ENCODE measurements at regions not wholly inside any gene's neighbourhood (a gene's known extent, or its start where the extent isn't known, plus 50 kb on each side); places are given as distances from the start of the nearest gene placed in this dataset.

DNA sequence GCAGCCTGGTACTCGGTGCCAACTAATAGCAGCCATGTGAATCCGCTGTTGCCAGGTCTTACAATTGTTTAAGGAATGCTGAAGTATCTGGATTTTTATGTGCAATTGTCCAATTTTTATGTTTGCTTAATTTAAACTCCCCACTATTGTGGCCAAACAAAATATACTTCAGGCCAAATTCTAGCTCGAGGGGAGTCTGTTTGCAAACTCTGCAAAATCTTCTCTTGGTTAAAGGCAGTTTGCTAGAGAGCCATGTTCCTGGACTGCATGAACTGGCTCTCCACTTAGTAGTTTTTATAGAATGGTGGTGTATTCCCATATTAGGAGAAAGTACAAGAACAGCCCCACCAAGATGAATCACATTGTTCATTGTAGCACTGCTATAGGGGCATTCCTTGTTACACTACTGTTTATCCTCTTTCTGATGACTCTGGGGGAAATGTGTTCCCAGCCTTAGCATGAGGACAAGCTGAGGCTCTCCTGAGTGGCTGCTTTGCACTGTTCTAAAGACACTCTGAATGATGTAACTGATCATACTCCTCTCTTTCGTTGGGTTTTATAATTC lies 178.0 kb upstream of the GLI3 start:
- Histone ChIP-seq H3K27me3 (no peaks in the 10 kb centered on the region), H3K4me1 (ENCODE audit: control insufficient read depth in 1 of 2, insufficient read depth in 1 of 2, low read depth in 1 of 2, low read length in 1 of 2) (no peaks in the 10 kb centered on the region), H3K9me3 (no peaks in the 10 kb centered on the region), H3K36me3 (no peaks in the 10 kb centered on the region), H3K27ac (no peak overlapping the region), H3K4me3 (ENCODE audit: low read depth in 1 of 2, low read length in 1 of 2) (no peak overlapping the region)
- TF ChIP-seq, protein P1, sequence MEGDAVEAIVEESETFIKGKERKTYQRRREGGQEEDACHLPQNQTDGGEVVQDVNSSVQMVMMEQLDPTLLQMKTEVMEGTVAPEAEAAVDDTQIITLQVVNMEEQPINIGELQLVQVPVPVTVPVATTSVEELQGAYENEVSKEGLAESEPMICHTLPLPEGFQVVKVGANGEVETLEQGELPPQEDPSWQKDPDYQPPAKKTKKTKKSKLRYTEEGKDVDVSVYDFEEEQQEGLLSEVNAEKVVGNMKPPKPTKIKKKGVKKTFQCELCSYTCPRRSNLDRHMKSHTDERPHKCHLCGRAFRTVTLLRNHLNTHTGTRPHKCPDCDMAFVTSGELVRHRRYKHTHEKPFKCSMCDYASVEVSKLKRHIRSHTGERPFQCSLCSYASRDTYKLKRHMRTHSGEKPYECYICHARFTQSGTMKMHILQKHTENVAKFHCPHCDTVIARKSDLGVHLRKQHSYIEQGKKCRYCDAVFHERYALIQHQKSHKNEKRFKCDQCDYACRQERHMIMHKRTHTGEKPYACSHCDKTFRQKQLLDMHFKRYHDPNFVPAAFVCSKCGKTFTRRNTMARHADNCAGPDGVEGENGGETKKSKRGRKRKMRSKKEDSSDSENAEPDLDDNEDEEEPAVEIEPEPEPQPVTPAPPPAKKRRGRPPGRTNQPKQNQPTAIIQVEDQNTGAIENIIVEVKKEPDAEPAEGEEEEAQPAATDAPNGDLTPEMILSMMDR (IDR thresholded peaks at IDR 0.05), result no peak

DNA sequence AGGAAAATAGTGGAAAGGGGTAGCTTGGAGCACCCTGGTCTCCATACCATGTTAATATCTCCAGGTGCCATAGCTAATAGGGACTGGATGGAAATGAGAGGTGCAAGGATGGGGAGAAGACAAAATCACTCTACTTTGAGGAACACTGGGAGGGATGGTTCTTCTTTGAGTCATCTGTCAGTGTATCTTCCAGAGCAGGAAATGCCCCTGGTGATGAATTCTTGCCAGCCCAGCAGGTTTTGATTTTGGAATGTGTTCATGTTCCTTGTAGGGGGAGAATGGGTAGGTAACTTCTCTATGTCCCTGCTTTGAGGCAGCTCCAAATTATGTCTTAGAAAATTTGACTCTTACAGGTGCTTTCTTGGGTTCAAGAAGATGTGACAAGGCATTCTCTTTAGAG lies 177.0 kb upstream of the GLI3 start:
- TF ChIP-seq, protein P1 (IDR thresholded peaks at IDR 0.05), result no peak
- H3K4me1 ChIP-seq (ENCODE audit: control insufficient read depth in 1 of 2, insufficient read depth in 1 of 2, low read depth in 1 of 2, low read length in 1 of 2), result no peaks in the 10 kb centered on the region
- no peak overlapping the region for H3K4me3 ChIP-seq (ENCODE audit: low read depth in 1 of 2, low read length in 1 of 2)
- H3K27ac ChIP-seq, result no peak overlapping the region
- no peaks in the 10 kb centered on the region for H3K9me3 ChIP-seq
- H3K36me3 ChIP-seq, result no peaks in the 10 kb centered on the region
- no peaks in the 10 kb centered on the region for H3K27me3 ChIP-seq

DNA sequence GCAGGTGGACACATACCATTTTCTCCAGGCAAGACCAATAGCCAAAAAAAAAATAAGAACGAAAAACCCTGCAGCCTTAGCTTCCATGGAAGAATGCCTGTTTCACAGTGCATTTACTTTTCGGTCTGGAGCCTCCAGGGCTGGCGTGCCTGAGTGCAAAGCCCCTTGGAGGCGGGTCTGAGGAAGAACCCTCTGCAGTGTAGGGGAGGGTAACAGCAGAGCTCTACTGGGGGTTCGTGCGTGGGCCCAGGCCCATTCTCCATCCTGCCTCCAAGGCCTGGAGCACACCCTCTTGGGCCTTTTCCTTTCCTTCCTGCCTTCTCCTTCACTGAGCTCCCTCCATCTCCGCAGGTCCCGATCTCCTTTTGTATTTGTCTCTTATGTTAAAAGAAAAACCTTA lies 172.3 kb upstream of the GLI3 start:
- H3K4me1 ChIP-seq (ENCODE audit: control insufficient read depth in 1 of 2, insufficient read depth in 1 of 2, low read depth in 1 of 2, low read length in 1 of 2), result no peaks in the 10 kb centered on the region
- H3K27ac ChIP-seq, result no peak overlapping the region
- TF ChIP-seq, protein P1 (IDR thresholded peaks at IDR 0.05), result no peak
- no peak overlapping the region for H3K4me3 ChIP-seq (ENCODE audit: low read depth in 1 of 2, low read length in 1 of 2)
- no peaks in the 10 kb centered on the region for H3K9me3 ChIP-seq
- no peaks in the 10 kb centered on the region for H3K27me3 ChIP-seq
- H3K36me3 ChIP-seq, result no peaks in the 10 kb centered on the region

DNA sequence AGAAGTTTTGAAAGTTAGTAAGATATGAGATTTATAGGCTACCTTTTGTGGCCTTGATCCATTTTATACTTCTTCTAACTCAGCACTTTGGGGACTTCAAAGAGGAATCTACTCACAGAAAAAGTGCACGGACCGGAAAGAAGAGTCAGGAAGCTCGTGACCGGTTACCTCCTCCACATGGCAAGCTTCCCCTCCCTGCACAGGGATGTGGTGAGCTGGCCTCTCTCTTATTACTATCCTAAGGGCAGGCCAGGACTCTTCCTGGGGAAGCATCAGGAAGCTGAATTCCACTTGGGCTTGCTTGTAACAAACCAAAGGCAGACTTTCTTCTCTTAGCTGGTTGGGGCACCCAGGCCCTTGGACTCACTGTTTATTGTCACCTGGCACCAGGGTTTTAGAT lies 170.8 kb upstream of the GLI3 start:
- H3K9me3 ChIP-seq, result no peaks in the 10 kb centered on the region
- H3K4me1 ChIP-seq (ENCODE audit: control insufficient read depth in 1 of 2, insufficient read depth in 1 of 2, low read depth in 1 of 2, low read length in 1 of 2), result no peaks in the 10 kb centered on the region
- TF ChIP-seq, protein P1 (IDR thresholded peaks at IDR 0.05), result no peak
- H3K36me3 ChIP-seq, result no peaks in the 10 kb centered on the region
- H3K27me3 ChIP-seq, result no peaks in the 10 kb centered on the region
- H3K4me3 ChIP-seq (ENCODE audit: low read depth in 1 of 2, low read length in 1 of 2), result no peak overlapping the region
- H3K27ac ChIP-seq, result no peak overlapping the region

DNA sequence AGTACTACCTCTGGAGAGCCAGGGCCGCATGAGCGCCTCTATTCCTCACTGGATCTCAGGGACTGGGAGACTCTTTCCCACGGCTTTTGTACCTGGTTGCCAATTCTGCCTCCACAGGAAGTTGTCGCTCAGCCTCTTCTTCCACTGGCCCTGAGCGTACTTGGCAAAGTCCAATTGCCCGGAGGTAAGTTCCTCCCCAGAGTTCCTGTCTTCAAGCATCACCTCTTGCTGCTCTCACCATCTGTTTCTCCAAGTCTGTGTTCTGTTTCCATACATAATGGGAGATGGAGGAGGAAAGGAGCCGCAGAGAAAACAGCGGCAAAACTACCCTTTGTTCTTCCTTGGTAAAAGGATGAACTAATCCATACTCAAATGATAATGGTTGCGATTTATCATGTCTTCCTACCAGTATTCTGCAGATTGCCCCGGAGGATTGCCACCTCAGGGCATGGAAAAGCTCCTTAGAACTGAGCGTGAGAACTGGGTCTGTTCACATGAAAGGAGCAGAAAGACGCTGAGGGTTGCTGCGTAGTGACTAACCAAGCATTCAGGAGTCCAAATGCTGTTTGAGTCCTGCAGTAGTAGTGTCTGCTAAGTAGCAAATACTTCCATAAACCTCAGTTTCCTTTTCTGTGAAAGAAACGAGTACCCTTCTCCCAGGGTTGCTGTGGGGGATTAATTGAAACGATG lies 170.2 kb upstream of the GLI3 start:
- H3K4me3 ChIP-seq (ENCODE audit: low read depth in 1 of 2, low read length in 1 of 2), result no peak overlapping the region
- H3K9me3 ChIP-seq, result no peaks in the 10 kb centered on the region
- no peaks in the 10 kb centered on the region for H3K27me3 ChIP-seq
- no peak overlapping the region for H3K27ac ChIP-seq
- TF ChIP-seq, protein P1 (IDR thresholded peaks at IDR 0.05), result no peak
- H3K4me1 ChIP-seq (ENCODE audit: control insufficient read depth in 1 of 2, insufficient read depth in 1 of 2, low read depth in 1 of 2, low read length in 1 of 2), result no peaks in the 10 kb centered on the region
- H3K36me3 ChIP-seq, result no peaks in the 10 kb centered on the region
